ENCODE measurements at regions not wholly inside any gene's neighbourhood (a gene's known extent, or its start where the extent isn't known, plus 50 kb on each side); places are given as distances from the start of the nearest gene placed in this dataset.
"Not testable (repeated sequence)": the region's sequence is repeated elsewhere in the genome, so short reads cannot be mapped to it uniquely, and the experiment has no call there.

GRCh38 chr5:125052584-125052983 is 306.1 kb upstream of the ZNF608 start:
- no peak for DNase-seq

- DNase-seq = no peak
Measured at GRCh38 chr5:125053179-125053578, 306.7 kb upstream of the ZNF608 start.

- no peak for DNase-seq
Measured at GRCh38 chr5:125054146-125054545, 307.7 kb upstream of the ZNF608 start.

DNA sequence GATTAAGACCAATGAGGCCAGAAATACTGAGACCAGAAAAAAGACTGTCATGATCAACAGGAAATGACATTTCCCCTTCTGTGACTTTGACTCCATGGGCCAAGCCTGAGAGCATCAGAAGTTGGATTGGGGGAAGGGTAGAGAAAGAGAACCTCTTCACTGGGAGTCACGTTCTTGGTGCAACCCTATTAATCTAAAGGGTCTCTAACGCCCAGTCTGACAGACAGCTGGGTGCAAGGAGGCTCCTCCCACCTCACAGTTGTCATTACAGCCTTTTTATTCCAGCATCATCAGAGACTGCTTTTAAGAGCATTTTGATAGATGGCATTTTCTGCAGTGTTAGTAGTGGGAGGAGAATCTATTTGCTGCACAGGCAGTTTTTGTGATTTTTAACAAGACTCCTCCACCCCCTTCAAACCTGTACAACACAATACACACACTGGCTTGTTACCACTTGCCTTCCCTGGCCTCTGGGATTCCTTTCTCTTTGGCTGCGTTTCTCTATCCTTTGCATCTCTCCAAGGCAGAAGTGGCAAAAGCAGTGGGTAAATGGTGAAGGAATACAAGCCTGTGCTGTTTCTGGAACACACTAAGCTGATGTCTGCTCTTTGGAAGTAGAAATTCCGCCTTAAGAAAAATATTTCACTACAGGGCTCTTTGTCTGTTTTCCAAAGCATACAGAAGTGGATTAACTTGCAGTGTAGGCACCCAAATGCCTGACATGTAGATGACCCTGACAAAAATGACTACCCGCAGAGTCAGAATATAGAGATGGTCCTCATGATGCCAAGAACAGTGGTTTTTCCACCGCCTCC is 310.4 kb upstream of the ZNF608 start:
- DNase-seq = no peak

DNA sequence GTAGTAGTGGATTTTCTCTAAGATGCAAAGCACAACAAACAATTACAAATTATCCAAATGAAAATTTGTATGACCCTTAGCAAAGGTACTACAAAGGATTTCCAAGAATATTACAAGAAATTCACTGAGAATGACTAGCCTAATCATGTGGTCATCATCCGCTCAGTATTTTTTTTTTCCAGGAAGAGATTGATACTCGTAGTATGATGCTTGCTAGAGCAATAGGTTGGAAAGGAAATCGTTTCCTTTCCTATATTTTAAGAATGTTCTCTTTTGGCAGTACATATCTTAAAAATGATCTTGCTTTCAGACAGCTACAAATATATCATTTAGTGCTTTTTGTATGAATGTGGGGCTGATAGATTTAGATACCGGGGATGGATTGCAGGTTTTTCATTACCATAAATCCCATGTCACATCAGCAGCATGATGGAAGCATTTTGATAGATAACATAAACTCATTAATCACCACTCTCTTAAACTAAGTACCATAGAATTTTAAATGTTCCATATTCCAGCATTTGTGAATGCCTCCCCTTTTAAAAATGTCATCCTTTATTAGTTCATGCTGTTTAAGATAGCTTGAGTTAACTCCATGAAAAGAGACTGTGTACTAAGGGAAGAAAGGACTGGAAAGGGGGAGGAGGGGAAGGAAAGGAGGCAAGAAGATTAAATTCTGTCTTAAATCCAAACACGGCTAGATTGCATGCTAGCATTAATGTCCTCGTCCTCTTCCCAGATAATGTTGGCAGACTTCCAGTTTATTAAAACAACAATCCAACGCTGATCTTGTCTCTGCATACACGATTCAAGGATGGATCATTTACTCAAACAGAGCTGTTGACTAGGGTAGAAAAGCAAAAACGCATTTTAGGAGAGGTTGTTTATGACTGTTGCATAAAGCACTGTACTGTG is 311.7 kb upstream of the ZNF608 start:
- no peak for DNase-seq

DNA sequence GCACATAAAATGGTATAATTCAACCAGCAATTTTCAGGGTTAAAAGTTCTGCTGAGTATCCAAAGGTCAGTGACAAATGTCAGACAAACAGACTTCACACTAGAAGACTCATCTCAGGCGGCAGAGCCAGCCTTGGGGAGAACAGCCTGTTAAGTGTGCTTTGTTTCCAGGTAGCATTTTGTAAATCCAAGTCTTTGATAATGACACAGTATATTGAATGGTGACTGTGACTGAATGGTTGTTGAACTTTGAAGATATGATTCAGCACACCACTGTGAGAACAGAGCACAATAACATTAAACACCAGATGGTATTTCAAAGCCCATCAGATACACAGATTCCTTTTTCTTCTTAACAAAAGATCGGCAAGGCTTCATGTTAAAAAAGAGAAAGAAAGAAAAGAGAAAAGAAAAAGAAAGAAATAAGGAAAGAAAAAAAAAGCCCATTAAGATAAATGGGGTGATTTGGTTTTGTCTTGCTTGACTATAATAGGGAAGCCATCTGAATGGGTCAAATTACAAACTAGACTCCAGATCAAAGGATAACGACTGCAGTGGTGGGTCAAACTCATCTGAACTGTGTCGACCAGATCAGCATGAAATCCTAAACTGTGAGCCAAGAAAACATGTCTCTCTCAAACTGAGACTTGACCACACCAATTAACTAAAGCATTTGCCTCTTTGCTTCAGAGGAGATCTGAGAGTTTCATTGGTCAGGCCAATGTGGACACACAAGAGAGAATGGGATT is 313.0 kb upstream of the ZNF608 start:
- no peak for DNase-seq

DNA sequence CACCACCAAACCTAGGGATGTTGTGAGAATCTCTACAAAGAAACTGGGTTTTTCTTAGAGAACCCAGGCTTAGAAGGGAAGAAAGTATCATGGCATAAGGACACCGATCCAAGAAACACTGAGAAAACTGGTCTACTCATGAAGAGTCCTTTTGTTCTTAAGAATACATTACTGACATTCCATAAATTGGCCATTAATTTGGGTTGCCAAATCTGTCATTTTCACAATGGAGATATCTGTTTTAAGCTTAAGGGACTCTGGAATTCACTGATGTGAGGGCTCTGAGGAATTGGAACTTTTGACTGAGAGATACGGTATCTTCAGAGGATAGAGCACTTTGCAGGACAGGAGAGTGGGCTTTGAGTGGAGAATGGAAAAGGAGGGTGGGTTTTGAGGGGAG is 315.3 kb upstream of the ZNF608 start:
- no peak for DNase-seq

GRCh38 chr5:125064621-125065438 is 318.4 kb upstream of the ZNF608 start:
- DNase-seq = no peak

DNA sequence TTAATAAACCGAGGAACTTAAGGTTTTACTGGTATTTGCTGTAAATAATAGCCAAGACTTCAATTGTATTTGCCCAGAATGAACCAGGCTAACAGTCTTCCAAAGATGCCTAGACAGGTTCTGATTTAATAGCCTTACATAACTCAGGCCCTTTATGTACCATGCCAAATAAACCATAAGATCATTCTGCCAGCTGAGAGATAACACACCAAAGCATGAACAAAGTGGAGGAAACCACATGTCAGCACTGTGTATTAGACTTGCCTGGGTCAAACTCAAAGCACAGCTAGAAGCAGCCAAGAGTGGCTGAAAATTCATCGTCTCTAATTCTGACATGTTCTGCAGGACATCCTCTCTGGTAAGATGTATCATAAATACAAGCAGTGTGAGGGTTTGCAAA is 319.3 kb upstream of the ZNF608 start:
- DNase-seq = no peak

DNA sequence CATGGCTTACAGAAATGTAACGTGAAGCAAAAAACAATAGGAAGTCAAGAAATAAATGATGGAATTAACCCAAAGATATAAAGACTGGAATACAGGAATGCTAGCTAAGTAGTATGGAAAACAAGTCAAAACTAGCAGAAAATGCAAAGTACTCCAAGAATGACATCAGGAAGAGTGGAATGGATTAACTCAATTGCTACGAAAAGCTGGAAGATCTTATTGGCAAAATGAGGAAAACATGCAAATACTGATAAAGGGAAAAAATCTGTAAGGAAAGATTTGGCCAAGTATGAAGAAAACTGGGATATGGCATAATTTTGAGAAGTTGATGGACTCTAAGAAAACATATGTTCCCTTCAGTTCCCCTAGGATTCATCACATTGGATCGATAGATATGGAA is 324.5 kb upstream of the ZNF608 start:
- DNase-seq = no peak

GRCh38 chr5:125073090-125073489 is 326.7 kb upstream of the ZNF608 start:
- DNase-seq = no peak

DNA sequence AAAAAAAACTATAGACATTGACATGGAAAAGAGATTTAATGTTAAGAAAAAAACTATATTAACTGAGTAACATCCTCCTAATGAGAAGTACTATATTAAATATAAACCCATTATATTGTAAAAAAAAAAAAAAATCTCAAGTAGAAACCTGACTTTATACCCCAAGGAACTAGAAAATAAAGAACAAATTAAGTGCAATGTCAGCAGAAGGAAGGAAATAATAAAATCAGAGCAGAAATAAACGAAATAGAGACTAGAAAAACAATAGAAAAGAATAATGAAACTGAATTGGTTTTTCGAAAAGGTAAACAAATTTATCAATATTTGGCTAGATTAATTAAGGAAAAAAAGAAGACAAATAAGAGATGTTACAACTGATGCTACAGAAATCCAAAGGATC is 329.1 kb upstream of the ZNF608 start:
- no peak for DNase-seq

- DNase-seq = not testable (repeated sequence)
Measured at GRCh38 chr5:125079028-125079427, 332.6 kb upstream of the ZNF608 start.

- no peak for DNase-seq
Measured at GRCh38 chr5:125081101-125081500, 334.7 kb upstream of the ZNF608 start.

GRCh38 chr5:125083981-125084380 is 337.5 kb upstream of the ZNF608 start:
- no peak for DNase-seq

DNA sequence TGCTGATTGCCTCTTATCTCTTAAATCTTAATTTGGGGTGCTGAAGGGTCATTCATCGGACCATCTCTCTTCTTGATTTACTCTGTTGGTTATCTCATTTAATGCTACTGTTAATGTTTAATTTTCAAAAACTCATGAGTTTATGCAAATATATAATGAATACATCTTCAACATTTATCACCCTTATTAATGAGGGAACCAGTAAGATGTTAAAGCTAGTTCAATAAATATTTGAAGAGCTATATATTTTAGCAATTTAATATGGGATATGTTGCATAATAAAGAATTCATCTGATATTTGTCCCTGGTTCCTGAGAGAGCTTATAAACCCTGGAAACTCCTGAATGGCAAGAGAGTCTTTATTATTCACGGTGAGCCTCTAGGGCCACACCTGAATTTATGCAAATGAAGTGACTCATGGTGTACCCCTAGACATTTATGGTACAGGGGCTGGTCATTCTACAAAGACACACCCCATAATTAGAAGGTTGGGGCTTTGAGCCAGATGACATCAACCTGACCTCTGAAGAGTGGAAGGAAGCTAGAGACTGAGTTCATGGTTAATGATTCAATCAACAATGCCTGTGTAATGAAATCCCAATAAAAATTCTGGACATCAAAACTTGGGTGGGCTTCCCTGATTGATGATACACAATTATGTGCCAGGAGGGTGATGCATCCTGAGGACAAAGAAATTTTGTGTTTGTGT is 339.5 kb upstream of the ZNF608 start:
- DNase-seq = no peak

DNA sequence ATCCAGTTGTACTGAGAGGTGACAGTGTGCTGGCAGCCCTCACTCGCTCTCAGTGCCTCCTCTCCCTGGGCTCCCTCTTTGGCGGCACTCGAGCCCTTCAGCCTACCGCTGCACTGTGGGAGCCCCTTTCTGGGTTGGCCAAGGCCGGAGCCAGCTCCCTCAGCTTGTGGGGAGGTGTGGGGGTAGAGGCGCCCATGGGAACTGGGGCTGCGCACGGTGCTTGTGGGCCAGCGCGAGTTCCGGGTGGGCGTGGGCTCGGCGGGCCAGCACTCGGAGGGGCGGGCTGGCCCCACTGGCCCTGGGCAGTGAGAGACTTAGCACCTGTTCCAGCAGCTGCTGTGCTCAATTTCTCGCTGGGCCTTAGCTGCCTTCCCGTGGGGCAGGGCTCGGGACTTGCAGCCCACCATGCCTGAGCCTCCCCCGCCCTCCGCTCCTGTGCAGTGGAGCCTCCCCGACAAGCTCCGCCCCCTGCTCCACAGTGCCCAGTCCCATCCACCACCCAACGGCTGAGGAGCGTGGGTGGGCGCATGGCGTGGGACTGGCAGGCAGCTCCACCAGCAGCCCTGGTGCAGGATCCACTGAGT is 342.2 kb upstream of the ZNF608 start:
- DNase-seq = no peak

GRCh38 chr5:125092138-125092537 is 345.7 kb upstream of the ZNF608 start:
- DNase-seq = not testable (repeated sequence)

- DNase-seq = no peak
Measured at GRCh38 chr5:125093776-125094175, 347.3 kb upstream of the ZNF608 start.

DNA sequence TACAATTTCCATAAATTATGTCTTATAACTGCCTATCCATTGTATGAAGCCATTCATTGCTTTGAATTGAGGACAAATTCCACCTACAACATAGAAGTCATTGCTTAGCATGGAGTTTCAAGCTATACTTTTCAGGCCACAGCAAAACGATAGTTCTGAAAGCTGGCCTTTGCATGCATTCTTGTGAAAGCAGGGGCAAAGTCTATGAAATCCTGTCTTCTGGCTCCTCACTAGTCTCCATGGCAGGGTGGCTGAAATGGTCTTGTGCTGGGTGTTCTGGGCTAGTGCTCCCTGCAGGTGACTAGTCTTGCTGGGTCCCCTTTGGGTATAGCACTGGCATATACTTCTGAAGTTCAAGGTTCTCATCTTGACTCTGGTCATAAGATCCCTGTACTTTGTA is 353.9 kb upstream of the ZNF608 start:
- DNase-seq = no peak

DNA sequence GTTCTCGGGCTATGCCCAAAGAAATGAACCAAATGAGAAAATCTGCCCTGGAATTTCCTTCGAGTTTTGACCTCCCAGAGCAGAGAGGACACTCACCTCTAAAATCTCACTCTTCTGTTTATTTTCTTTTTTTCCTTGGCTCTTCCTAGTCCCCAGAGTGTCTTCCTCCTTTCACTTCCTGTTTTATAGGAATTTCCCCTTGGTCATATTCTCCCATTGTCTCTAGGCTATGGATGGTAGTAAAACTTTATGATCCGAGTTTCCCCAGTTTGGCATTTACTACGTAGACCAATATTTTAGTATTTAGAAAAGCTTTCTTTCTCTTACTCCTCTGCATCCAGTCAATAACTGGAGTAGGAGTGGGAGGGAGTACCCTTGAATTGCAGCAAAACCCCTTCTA is 354.5 kb upstream of the ZNF608 start:
- DNase-seq = no peak

Measured in activated CD4-positive, CD25-positive, alpha-beta regulatory T cell treated with anti-CD3 and anti-CD28 coated beads, Interleukin-2, amount 50 U/mL, for 72 hours (primary cell).